MM.1S (cell line): ENCODE measurements at regions not wholly inside any gene's neighbourhood (a gene's known extent, or its start where the extent isn't known, plus 50 kb on each side); places are given as distances from the start of the nearest gene placed in this dataset.
"Not testable (repeated sequence)": the region's sequence is repeated elsewhere in the genome, so short reads cannot be mapped to it uniquely, and the experiment has no call there.

Source experiments
- DNase-seq: peaks from one replicate; pipeline ENCODE4 v3.0.0-alpha.2; 2015
- H2AFZ ChIP-seq: fragments of 300-600 bp; sonication (generic); 2 replicates; pipeline ENCODE4 v1.6.0; 2016; ENCODE audit warnings: antibody characterized with exemption, low read length
- H3F3A ChIP-seq: fragments of 300-600 bp; sonication (generic); 2 replicates; pipeline ENCODE4 v1.6.1; 2016; ENCODE audit warnings: mild to moderate bottlenecking, antibody characterized with exemption, low read length, moderate library complexity, mixed read lengths; ENCODE audit not compliant: insufficient read depth
- H3K27ac ChIP-seq: fragments of 300-600 bp; sonication (generic); 2 replicates; pipeline ENCODE4 v1.5.1; 2016; ENCODE audit warnings: mild to moderate bottlenecking, low read length
- H3K27me3 ChIP-seq: fragments of 300-600 bp; sonication (generic); replicated peaks from 2 replicates; pipeline ENCODE4 v1.6.0; 2016; ENCODE audit warnings: low read length; ENCODE audit not compliant: insufficient read depth
- H3K36me3 ChIP-seq: fragments of 300-600 bp; sonication (generic); replicated peaks from 2 replicates; pipeline ENCODE4 v1.6.1; 2016; ENCODE audit warnings: mild to moderate bottlenecking, low read length, mixed read lengths; ENCODE audit not compliant: insufficient read depth
- H3K4me1 ChIP-seq: fragments of 300-600 bp; sonication (generic); 2 replicates; pipeline ENCODE4 v1.6.1; 2016; ENCODE audit warnings: low read length, mixed read lengths
- H3K4me2 ChIP-seq: fragments of 300-600 bp; sonication (generic); 2 replicates; pipeline ENCODE4 v1.6.0; 2016; ENCODE audit warnings: low read depth, low read length
- H3K4me3 ChIP-seq: fragments of 300-600 bp; sonication (generic); 2 replicates; pipeline ENCODE4 v1.5.1; 2016; ENCODE audit warnings: low read length, mixed read lengths
- H3K79me2 ChIP-seq: fragments of 300-600 bp; sonication (generic); 2 replicates; pipeline ENCODE4 v1.6.1; 2016; ENCODE audit warnings: mixed run types, low read length, mixed read lengths
- H3K9ac ChIP-seq: fragments of 300-600 bp; sonication (generic); 2 replicates; pipeline ENCODE4 v1.6.1; 2016; ENCODE audit warnings: low read length, mixed read lengths
- H3K9me2 ChIP-seq: fragments of 300-600 bp; sonication (generic); replicated peaks from 2 replicates; pipeline ENCODE4 v1.6.1; 2016; ENCODE audit warnings: mild to moderate bottlenecking, low read length, mixed read lengths; ENCODE audit not compliant: insufficient read depth
- H3K9me3 ChIP-seq: fragments of 300-600 bp; sonication (generic); replicated peaks from 2 replicates; pipeline ENCODE4 v1.6.1; 2016; ENCODE audit warnings: mild to moderate bottlenecking, low read length, mixed read lengths; ENCODE audit not compliant: insufficient read depth
- H4K20me1 ChIP-seq: fragments of 300-600 bp; sonication (generic); 2 replicates; pipeline ENCODE4 v1.6.1; 2016; ENCODE audit warnings: mild to moderate bottlenecking, low read length, moderate library complexity, mixed read lengths; ENCODE audit not compliant: insufficient read depth
- CTCF ChIP-seq: fragments of 300-600 bp; sonication (generic); IDR thresholded peaks from 2 replicates; pipeline ENCODE4 v1.5.1; 2016; ENCODE audit warnings: antibody characterized with exemption, low read length, mixed read lengths
- EZH2 ChIP-seq: fragments of 300-600 bp; sonication (generic); optimal IDR thresholded peaks from 2 replicates; pipeline ENCODE3; 2017; ENCODE audit warnings: low read depth, mild to moderate bottlenecking, antibody characterized with exemption, low read length, mixed read lengths
- EZH2phosphoT487 ChIP-seq: fragments of 300-600 bp; sonication (generic); IDR thresholded peaks from 2 replicates; pipeline ENCODE4 v1.6.1; 2018; ENCODE audit warnings: antibody characterized with exemption, low read length

- no peak for DNase-seq
- 0 out of 2 replicates have a peak, but pooled peaks cover 7% of the 10 kb centered on the region for H3F3A ChIP-seq
- no peaks in the 10 kb centered on the region for H3K79me2 ChIP-seq
- TF ChIP-seq EZH2 (no peak), CTCF (no peak)
- no peaks in the 10 kb centered on the region for H3K36me3 ChIP-seq
- H2AFZ ChIP-seq: no peak overlapping the region
- H3K9me2 ChIP-seq: no peaks in the 10 kb centered on the region
- no peaks in the 10 kb centered on the region for H3K9me3 ChIP-seq
- no peak overlapping the region for H3K27ac ChIP-seq
- no peaks in the 10 kb centered on the region for H4K20me1 ChIP-seq
- H3K27me3 ChIP-seq: no peaks in the 10 kb centered on the region
- peaks cover 7% of the 10 kb centered on the region; the same call in 1 of the 2 replicates for H3K4me1 ChIP-seq
- H3K4me2 ChIP-seq: no peak overlapping the region
- no peak overlapping the region for H3K4me3 ChIP-seq
- H3K9ac ChIP-seq: no peak overlapping the region
Measured at GRCh38 chr4:84145176-84145575, 353.9 kb downstream of the NKX6-1 start.

GRCh38 chr4:84126911-84127310, 372.2 kb downstream of the NKX6-1 start:
- not testable (repeated sequence) for H3K79me2 ChIP-seq, H3K9me3 ChIP-seq, H3K9me2 ChIP-seq, H3K9ac ChIP-seq, H3K4me3 ChIP-seq, H3K27me3 ChIP-seq, H3K4me2 ChIP-seq, H3K27ac ChIP-seq, H2AFZ ChIP-seq, H3K36me3 ChIP-seq, H4K20me1 ChIP-seq, H3F3A ChIP-seq, DNase-seq, H3K4me1 ChIP-seq

GRCh38 chr4:84126061-84126787, 372.9 kb downstream of the NKX6-1 start:
- Histone ChIP-seq H3K4me3 (no peak overlapping the region), H3K4me2 (no peak overlapping the region), H3K9ac (no peak overlapping the region), H3K79me2 (no peaks in the 10 kb centered on the region), H3K9me2 (no peaks in the 10 kb centered on the region), H3F3A (no peaks in the 10 kb centered on the region), H3K36me3 (no peaks in the 10 kb centered on the region), H2AFZ (no peak overlapping the region), H3K9me3 (no peaks in the 10 kb centered on the region), H3K27me3 (no peaks in the 10 kb centered on the region), H3K4me1 (no peaks in the 10 kb centered on the region), H3K27ac (no peak overlapping the region), H4K20me1 (no peaks in the 10 kb centered on the region)
- no peak for DNase-seq
- TF ChIP-seq EZH2phosphoT487: no peak
- TF ChIP-seq CTCF: no peak

GRCh38 chr4:84110040-84110439, 389.1 kb downstream of the NKX6-1 start:
- Histone ChIP-seq H3F3A (no peaks in the 10 kb centered on the region), H3K4me2 (no peak overlapping the region), H3K79me2 (no peaks in the 10 kb centered on the region), H2AFZ (no peak overlapping the region), H3K27me3 (no peaks in the 10 kb centered on the region), H3K9me2 (no peaks in the 10 kb centered on the region), H3K9me3 (no peaks in the 10 kb centered on the region), H3K4me3 (no peak overlapping the region), H3K36me3 (no peaks in the 10 kb centered on the region), H3K27ac (no peak overlapping the region), H3K4me1 (no peaks in the 10 kb centered on the region), H4K20me1 (no peaks in the 10 kb centered on the region), H3K9ac (no peak overlapping the region)
- no peak for TF ChIP-seq CTCF
- DNase-seq: no peak

- H3K27me3 ChIP-seq, DNase-seq, H3K9me3 ChIP-seq, H2AFZ ChIP-seq, H3K9me2 ChIP-seq, H3K36me3 ChIP-seq, H3K9ac ChIP-seq, H3K27ac ChIP-seq, H3K4me1 ChIP-seq, H3K79me2 ChIP-seq, H3K4me3 ChIP-seq, H3F3A ChIP-seq, H3K4me2 ChIP-seq, H4K20me1 ChIP-seq: not testable (repeated sequence)
Measured at GRCh38 chr4:84101653-84102625, 397.2 kb downstream of the NKX6-1 start.
